Type B pancreatic cell (in vitro differentiated cells): ENCODE measurements at regions not wholly inside any gene's neighbourhood (a gene's known extent, or its start where the extent isn't known, plus 50 kb on each side); places are given as distances from the start of the nearest gene placed in this dataset.

Experiments
- DNase-seq: peaks from one replicate; pipeline ENCODE4 v3.0.0; 2021; ENCODE audit warnings: mixed read lengths; ENCODE audit not compliant: unreplicated experiment; ENCODE audit errors: extremely low spot score
- H3K27ac Mint-ChIP-seq: 2 replicates; pipeline ENCODE4 v1.8.0; 2021; ENCODE audit warnings: mild to moderate bottlenecking, mixed read lengths
- H3K27me3 Mint-ChIP-seq: 2 replicates; pipeline ENCODE4 v1.8.0; 2021; ENCODE audit warnings: mixed read lengths
- H3K36me3 Mint-ChIP-seq: 2 replicates; pipeline ENCODE4 v1.8.0; 2021; ENCODE audit warnings: mixed read lengths
- H3K4me1 Mint-ChIP-seq: one replicate; pipeline ENCODE4 v1.8.0; 2021; ENCODE audit warnings: mixed read lengths; ENCODE audit not compliant: unreplicated experiment
- H3K4me3 Mint-ChIP-seq: 2 replicates; pipeline ENCODE4 v1.8.0; 2021; ENCODE audit warnings: mild to moderate bottlenecking, mixed read lengths
- H3K9me3 Mint-ChIP-seq: 2 replicates; pipeline ENCODE4 v1.8.0; 2021; ENCODE audit warnings: mixed read lengths
- CTCF ChIP-seq: fragments of 200-600 bp; sonication (generic); conservative IDR thresholded peaks from 2 replicates; pipeline ENCODE4 v1.5.0; 2021; ENCODE audit warnings: antibody characterized with exemption, mild to moderate bottlenecking

DNA sequence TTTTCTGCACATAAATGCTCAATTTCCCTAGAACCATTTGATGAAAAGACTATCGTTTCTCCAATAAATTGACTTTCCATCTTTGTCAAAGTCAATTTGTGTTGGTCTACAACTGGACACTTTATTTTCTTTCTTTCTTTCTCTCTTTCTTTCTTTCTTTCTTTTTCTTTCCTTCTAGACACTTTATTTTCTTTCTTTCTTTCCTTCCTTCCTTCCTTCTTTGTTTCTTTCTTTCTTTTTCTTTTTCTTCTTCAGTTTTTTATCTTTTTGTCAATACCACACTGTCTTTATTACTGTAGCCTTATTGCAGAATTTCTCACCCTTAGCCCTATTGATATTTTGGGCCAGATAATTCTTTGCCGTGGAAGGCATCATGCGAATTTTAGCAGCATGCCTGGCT, 73.5 kb downstream of the FASLG start:
- DNase-seq: no peak
- Mint-ChIP-seq H3K36me3 (no peaks in the 10 kb centered on the region), H3K4me1 (no peaks in the 10 kb centered on the region), H3K4me3 (no peak overlapping the region), H3K9me3 (peaks cover 11% of the 10 kb centered on the region), H3K27me3 (no peaks in the 10 kb centered on the region), H3K27ac (no peak overlapping the region)
- no peak for TF ChIP-seq CTCF

GRCh38 chr1:172733815-172734214, 74.9 kb downstream of the FASLG start:
- H3K4me1 Mint-ChIP-seq: no peaks in the 10 kb centered on the region
- no peaks in the 10 kb centered on the region for H3K9me3 Mint-ChIP-seq
- H3K4me3 Mint-ChIP-seq: no peak overlapping the region
- DNase-seq: no peak
- H3K27ac Mint-ChIP-seq: no peak overlapping the region
- no peaks in the 10 kb centered on the region for H3K27me3 Mint-ChIP-seq
- no peak for TF ChIP-seq CTCF
- no peaks in the 10 kb centered on the region for H3K36me3 Mint-ChIP-seq

- DNase-seq: no peak
- no peak overlapping the region for H3K4me3 Mint-ChIP-seq
- no peaks in the 10 kb centered on the region for H3K4me1 Mint-ChIP-seq
- H3K27ac Mint-ChIP-seq: no peak overlapping the region
- TF ChIP-seq CTCF: no peak
- peaks cover 5% of the 10 kb centered on the region for H3K27me3 Mint-ChIP-seq
- no peaks in the 10 kb centered on the region for H3K9me3 Mint-ChIP-seq
- H3K36me3 Mint-ChIP-seq: no peaks in the 10 kb centered on the region
These were observed 79.5 kb downstream of the FASLG start for GRCh38 chr1:172738389-172738788.

DNA sequence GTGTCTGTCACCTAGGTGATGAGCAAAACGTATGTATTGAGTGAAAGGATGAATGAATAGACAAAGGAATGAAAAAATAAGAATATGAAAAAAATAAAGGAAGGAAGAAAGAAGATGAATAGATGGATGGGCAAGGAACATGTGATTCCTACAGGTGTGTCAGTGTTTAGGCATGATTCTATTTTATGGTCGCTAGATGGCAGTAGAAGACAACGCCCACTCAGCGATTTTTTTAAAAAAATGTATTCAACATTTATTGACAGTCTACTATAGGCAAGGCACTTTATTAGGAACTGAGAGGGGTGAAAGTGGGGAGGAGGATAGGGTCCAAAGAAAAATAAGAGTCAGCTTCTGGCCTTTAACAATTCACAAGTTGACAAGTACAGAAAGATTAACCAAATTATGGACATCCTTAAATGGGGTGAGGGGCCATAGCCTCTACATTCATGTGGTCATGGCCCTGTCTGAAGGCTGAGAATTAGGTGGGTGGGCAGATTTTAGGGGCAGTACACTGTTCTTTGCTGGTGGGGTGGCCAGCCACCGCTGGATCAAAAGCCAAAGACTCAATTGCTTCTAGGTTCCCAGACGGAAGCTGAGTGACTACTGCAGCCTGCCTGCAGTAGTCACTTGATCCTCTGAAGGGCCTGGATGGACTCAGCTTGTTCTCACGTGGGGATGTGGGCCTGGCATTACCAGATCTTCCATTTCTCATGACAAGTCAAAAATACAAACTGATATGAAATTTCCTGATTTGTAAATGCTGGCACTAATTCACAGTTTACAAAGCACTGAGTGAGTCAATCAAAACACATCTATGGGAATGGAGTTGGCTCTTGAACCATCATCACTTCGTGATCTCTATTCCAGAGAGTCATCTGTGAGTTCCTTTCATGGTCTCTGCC, 83.9 kb downstream of the FASLG start:
- TF ChIP-seq CTCF: peak; percentile 86
- DNase-seq: no peak
- H3K27ac Mint-ChIP-seq: peak overlapping the region; percentile 1
- H3K9me3 Mint-ChIP-seq: no peaks in the 10 kb centered on the region
- H3K27me3 Mint-ChIP-seq: peaks cover 5% of the 10 kb centered on the region
- no peak overlapping the region for H3K4me3 Mint-ChIP-seq
- H3K4me1 Mint-ChIP-seq: peaks cover 4% of the 10 kb centered on the region
- no peaks in the 10 kb centered on the region for H3K36me3 Mint-ChIP-seq

DNA sequence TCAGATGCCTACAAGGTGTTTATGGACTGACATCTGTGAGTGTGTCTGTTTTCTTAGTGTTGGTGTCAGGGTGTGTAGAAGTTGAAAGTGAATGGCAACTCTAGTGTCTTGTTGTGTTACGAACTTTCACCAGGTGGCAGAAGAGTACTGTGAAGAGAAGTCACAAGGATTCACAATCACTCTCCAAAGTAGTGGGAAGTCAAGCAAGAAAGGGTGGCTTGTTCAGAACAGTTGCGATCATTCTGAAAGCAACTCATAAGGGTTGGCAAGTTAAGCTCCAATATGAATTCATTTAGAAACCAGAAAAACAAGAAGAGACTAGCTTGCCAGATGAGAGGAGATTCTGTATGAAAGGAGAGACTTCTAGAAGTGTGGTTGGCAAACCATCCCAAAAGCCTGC, 86.1 kb downstream of the FASLG start:
- peaks cover 4% of the 10 kb centered on the region for H3K4me1 Mint-ChIP-seq
- H3K4me3 Mint-ChIP-seq: no peak overlapping the region
- peaks cover 5% of the 10 kb centered on the region for H3K27me3 Mint-ChIP-seq
- no peaks in the 10 kb centered on the region for H3K9me3 Mint-ChIP-seq
- peak; percentile 76 for TF ChIP-seq CTCF
- peak overlapping the region; percentile 14 for H3K27ac Mint-ChIP-seq
- no peaks in the 10 kb centered on the region for H3K36me3 Mint-ChIP-seq
- no peak for DNase-seq
